Posterior cingulate gyrus (tissue), 11 donors: ENCODE measurements at regions not wholly inside any gene's neighbourhood (a gene's known extent, or its start where the extent isn't known, plus 50 kb on each side); places are given as distances from the start of the nearest gene placed in this dataset.

Experiments used
- DNase-seq, 10 donors: peaks; one replicate each; pipeline versions ENCODE4 v3.0.0 to v3.0.0-alpha.2; 2020 to 2021; ENCODE audit warnings: mixed read lengths in 3 of 10
- intact Hi-C: fragments of 100-400 bp; cut with DNase I; formaldehyde crosslinking; loops from one replicate; pipeline ENCODE4 v1.15.1; 2023

DNA sequence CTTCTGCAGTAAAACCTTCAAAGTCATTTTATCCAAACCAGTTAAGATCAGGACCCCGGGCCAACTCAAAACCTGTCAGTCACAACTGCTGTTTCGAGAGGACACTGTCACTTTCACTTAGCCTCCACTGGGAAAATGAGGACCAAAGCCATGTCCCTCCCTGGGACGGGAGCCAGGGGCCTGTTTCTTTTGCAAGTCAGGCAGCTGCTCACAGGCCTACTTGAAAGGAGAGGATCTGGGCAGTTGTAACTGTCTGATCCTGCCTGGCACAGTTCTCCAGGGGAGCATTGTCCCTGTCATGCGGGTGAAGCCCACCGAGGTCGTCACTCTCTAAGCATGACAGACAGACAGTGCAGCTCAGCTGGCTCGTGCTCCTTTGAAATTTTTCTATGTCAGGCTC, 276.2 kb downstream of the NPIPA8 start:
- intact Hi-C loops = no loop called here
- peak in 1 of 10 donors; percentile 6 for DNase-seq

DNA sequence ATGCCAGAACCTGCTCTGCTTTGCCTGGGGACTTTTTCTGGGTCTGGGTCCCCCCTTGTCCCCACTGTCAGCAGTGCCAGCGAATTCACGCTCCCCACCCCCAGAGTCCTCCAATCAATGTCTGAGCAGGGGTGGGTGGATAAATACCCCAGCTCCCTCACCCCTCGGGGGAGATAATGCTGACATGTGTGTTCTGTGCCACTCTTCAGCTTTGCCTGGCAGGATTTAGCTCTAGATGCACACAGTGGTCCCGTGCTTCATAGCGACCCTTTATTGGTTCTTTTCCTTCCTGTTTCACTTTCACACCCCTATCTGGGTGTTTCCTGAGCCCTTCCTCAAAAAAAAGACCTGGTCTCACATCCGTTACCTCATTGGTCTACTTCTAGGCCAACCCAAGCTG, 277.0 kb downstream of the NPIPA8 start:
- intact Hi-C loops = no loop called here
- DNase-seq = peak in 1 of 10 donors; percentile 24

DNA sequence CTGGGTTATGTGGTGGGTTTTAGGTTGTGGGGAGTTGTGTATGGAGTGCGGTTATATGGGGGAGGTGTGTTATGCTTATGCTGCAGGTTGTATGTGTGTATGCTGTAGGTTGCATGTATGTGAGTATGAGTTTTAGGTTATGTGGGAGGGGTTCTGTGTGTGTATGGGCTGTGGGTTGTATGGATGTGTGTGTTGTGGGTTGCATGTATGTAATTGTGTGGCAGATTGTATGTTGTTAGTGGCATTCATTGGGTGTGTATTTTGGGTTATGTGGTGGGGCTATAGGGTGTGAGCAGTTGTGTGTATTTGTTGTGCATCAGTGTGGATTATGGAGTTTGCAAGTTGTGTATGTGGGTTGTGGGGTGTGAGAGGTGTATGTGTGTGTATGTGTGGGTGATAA, 277.4 kb downstream of the NPIPA8 start:
- no peak for DNase-seq
- intact Hi-C loops = no loop called here

DNA sequence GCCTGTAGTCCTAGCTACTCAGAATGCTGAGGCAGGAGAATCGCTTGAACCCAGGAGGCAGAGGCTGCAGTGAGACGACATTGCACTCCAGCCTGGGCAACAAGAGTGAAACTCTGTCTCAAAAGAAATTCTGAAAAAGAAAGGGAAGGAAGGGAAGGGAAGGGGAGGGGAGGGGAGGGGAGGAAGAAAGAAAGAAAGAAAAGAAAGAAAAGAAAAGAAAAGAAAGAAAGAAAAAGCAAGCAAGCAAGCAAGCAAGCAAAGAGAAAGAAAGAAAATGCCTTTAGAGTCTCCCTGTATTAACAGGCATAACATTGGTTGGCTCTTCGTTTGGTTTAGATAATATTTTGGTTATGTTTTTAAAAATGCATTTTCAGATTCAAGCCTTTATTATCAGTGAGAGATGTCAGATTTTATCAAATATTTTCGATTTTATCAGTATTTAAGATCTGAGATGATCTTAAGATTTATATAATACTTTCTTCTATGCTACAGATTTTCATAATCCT, 281.1 kb downstream of the NPIPA8 start:
- intact Hi-C loops = no loop called here

DNA sequence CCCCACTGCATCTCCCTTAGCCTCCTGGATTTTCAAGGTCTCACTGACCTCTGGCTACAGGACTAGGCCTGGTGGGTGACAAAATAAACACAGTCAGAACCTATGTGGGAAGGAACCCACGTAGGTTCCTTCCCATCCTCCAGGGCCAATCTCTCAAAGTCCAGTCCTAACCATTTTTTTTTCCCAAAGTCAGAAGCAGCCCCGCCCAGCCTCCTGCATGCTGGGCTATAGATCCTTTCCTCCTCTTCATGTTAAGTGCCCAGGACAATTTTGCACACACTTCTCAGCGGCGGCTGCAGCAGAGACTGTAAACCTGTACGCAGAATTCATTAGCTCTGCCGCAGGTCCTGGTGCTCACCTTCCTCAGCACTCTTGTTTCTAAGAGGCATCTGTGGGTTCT, 285.8 kb downstream of the NPIPA8 start:
- intact Hi-C loops = no loop called here

More for the DNA sequence above, 281.1 kb downstream of the NPIPA8 start:
- DNase-seq = no peak

DNA sequence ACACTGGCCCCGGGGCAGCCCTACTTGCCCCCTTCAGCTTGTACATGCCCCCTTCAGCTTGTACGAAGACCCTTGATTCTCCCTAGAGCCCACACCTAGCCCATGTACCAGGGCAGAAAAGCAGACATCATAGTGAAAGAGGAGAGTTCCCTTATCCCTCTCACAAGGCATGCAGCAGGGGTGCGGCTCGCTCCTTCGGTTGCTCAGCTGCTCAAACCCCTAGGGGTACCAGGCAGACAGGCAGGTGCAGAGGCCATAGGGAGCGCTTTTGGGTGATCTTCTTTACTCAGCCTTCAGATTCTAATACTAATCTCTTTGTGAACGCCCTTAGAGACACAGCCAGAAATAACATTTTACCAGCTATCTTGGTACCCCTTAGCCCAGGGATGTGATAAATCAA, 286.3 kb downstream of the NPIPA8 start:
- peak in 1 of 10 donors; percentile 67 for DNase-seq
- intact Hi-C loops = no loop called here

More for the DNA sequence above, 285.8 kb downstream of the NPIPA8 start:
- no peak for DNase-seq

DNA sequence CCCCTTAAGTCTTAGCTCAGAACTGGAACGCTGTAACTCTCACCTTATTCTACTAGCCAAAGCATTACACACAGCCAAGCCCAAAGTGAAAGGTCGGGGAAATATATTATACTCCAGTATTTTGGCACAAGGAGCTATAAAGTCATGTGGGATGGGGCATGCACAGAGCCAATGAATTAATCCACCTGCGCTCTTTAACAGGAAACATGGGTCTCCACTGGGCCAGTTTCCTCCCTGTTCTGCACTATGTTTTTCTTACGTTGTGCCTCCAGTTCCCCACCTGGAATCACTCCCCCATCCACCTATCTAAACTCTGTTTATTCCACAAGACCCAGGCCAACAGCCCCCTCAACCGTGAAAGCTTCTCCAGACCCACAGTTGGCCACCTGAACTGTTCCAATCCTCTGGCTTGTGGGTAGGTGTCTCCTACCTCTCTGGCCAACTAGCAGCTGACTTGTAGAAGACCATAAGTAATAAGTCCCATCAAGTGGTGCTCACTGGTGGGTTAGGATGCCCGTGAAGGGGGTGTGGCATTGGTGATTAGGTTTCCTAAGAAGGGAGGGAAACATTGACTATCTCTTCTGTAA, 286.9 kb downstream of the NPIPA8 start:
- DNase-seq = no peak
- intact Hi-C loops = no loop called here

DNA sequence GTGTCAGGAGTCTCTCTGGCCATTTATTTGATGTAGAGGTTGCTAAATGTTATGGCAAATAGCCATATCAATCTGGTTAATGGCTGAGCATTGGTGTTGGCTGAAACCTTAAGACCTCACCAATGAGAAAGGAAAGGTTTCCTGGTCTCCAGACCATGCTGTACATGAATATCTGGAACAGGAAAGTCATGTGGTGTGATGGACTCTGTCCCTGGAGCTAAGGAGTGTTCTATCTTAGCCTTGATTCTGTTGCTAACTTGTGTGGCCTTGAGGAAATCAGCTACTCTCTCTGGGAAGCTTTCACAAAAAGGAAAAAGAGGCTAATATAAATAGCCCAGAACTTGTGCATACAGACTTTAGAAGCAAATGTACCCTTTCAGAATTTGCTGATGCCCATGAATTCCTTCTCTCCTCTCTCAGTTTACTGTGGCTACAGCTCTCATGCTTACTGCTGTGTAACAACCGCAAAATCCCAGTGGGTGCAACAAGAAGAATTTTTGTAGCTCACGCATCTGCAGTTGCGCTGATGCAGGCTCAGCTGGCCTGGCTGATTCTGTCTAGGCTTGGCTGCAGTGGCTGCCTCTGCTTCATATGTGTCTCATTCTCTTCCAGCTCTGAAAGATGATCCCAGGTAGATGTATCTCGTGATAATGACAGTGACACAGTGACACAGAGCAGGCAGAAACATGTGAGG, 287.5 kb downstream of the NPIPA8 start:
- DNase-seq = peak in 1 of 10 donors; percentile 9
- intact Hi-C loops = no loop called here

DNA sequence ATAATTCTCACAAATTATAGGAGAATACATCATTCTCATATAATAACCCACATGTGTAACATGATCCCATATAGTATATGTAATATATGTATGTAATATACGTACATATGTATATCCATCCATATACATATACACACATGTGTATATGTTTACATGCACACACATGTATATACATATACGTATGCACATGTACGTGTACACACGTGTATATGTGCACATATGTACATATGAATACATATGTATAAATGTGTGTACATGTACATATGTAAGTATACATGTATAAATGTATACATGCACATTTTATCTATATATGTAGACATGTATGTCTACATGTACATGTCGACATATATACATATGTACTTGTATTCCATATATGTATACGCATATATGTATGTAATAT, 288.8 kb downstream of the NPIPA8 start:
- intact Hi-C loops = no loop called here
- DNase-seq = no peak

DNA sequence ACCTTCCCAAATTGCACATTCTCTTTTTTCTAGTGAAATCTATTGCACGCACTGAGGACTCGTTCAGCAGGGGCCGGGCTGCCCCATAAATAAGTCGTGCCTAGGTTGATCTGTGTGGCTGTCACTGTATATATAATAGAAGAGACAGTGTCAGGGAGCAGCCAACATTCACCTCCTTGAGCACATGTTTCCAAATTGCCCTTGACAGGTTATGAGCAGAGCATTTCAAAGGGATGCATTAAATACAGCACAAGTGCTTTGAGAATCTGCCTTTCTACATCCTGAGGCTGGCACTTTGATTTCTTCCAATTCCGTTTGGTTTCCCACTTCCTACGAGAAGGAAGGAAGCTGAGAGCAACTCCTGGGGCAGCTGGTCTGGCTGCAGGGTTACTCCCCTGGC, 291.2 kb downstream of the NPIPA8 start:
- intact Hi-C loops = no loop called here
- DNase-seq = no peak

DNA sequence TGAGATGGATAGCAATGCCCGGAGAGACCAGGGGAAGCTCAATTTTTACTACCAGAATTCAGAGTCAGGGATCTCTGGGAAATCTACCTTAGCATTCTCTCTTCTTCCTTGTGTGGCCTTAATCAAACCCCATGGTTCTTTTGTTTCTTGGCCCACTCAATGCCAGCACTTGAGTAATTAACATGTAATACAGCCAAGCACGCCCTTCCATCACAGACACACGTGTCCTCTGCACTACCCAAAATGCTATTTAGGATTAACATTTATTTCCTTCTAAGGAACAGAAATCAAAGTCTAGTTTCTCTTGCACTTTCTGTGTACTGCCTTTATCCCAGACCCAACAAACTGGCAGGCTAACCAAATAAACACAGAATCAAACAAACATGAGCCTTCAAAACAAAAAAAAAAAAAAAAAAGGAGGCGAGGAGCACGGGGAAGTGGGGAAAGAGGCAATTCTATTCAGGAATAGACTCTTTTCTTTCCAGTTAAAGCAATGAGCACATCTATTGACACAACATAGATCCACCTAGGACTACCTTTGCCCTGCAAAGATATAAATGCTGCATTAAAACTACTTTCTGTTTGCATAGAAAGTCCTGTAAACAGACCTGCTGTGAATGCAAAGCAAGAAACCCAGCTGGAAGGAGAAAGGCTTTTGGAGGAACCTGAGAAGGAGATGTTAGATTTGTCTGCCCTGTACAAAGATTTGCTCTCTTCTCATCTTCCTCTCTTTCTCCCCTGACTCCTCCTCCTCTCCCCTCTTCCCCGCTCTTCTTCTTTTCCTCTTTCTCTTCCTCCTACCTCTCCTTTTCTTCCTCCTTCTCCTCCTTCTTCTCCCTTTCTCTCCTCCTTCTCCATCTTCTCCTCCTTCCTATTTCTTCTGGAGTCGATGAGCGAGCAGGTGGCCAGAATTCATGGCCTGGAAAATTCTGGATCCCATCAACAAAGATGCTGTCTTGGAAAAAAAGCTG, 294.4 kb downstream of the NPIPA8 start:
- DNase-seq = no peak
- intact Hi-C loops = no loop called here

DNA sequence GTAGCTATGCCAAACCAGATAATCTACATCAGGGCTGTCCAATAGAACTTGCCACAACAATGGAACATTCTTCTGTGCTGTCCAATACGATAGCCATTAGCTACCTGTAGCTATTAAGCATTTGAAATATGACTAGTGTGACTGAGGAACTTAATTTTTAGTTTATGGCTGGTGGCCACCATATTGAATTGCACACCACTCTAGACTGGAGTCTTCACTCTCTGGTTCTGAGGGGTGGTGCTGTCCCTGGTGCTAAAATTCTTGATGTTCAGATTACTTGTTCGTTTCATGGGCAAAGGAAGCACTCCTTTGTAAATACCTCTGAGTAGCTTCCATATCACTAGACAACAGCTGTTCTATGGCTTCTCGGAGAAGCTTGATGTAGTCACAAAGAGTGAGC, 296.6 kb downstream of the NPIPA8 start:
- DNase-seq = no peak
- intact Hi-C loops = no loop called here

DNA sequence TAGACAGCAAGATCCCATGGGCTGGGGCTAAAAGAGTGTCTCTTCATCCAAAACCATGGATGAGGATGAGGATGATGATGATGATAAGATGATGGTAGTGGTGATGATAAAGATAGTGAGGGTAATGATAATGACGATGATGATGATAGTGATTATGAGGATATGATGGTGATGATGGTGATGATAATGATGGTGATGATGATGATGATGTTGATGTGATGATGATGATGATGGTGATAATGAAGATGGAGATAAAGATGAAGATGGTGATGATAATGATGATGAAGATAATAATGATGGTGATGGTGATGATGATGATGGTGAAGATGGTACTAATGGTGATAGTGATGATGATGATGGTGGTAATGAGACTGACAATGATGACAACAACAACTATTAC, 299.5 kb downstream of the NPIPA8 start:
- DNase-seq = no peak
- intact Hi-C loops = no loop called here

DNA sequence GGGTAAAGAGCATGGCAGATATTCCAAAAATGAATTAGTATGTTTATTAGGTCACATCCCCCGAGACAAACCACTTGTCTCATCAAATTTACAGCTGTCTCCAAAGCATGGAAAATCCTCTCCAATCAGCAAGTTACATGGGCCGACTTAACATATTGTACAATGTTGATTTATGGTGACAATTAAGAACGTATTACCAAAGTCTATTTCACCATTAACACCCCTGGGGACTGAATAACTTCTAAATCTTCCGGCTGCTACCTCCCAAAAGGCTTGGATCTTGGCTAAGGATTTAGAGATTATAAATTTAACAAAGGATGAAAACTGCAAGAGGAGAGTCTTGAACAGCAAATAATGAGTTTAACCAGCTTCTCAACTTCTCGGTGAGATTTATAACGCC, 311.9 kb downstream of the NPIPA8 start:
- intact Hi-C loops = no loop called here
- DNase-seq = no peak

DNA sequence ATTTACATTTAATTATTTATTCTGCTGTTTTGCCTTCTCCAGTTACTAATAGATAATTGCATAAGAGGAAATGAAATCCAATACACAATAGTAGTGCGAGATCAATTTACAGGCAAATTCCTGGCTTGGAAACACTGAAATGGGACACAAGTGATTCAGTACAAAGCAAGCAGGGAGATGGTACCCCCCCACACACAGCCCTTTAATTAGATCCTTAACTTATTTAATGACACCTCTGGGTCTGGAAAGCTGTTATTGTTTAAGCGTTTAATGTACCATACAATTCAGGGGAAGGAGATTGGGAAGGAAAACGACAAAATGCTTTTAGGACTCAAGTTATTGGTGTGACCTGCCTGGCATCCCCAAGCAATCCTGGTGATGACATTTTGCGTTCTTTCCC, 318.2 kb downstream of the NPIPA8 start:
- intact Hi-C loops = no loop called here
- DNase-seq = no peak

DNA sequence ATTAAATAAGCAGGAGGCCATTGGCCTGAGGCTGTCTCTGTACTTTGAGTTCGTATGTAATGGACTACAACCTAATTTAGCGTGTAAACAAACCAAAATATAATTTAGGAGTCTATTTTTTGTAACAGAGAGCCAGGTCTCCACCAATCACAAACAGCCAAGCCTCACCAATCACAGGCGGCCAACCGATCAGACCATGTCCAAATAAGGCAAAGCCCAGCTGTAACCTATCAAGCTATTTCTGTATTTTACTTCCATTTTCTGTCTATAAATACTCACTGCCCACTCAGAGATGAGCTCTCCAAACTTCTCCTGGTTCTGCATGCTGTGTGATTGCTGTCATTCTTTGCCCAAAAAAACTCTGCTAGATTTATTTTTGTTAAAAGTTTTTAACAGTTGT, 322.7 kb downstream of the NPIPA8 start:
- DNase-seq = no peak
- intact Hi-C loops = no loop called here

DNA sequence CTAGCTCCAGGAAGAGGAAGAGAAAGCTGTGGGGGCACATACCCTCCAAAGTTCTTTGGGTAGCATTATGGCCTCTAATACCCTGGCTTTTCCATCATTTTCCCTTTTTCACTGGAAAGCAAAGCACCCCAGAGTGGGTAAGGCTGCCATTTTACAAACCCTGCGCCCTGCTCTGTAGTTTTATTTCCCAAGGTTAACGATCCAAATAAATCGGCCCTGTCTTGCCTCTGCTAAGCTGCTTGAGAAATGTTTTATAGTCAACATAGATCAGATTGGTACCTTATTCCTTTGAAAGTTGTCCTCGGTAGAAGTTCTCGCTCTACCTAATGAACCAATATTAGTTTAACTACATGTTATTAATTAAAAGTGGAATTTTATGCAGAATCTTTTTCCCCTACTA, 328.2 kb downstream of the NPIPA8 start:
- no peak for DNase-seq
- intact Hi-C loops = no loop called here

DNA sequence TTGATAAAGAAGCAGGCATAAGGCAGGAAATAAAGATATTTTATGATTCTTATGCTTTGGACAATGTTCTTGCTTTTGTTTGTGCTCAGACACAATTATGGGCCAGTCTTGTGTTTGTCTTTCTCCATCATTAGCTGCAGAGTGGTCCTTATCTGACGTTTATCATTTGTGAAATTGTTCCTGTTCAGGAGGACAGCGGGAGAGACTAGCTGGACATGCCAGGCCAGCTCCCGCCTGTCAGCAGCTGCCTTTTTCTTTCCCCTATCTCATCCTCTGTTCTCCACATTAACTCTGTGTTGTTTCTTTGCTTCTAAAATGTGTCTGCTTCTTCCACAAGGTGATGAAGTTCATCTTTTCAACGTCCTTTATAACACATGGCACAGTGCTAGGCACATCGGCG, 333.5 kb downstream of the NPIPA8 start:
- intact Hi-C loops = no loop called here

DNA sequence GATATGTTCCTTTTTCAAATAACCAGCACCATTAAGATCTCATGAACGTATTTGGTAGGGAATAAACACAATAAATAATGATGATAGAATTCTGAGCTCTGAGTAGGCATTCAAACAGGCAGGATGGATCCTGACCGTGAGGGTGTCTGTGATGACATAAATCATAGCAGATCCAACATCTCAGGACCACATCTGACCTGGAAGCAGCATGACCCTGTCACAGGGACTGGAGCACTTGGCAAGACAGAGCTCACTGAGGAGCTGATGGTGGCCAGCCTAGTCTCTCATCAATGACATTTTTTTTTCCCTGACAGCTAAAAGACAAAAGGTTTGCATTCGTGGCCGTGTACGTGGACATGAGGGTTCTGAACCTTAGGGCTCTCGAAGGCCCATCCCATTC, 337.5 kb downstream of the NPIPA8 start:
- intact Hi-C loops = no loop called here

More for the DNA sequence above, 333.5 kb downstream of the NPIPA8 start:
- DNase-seq = no peak

DNA sequence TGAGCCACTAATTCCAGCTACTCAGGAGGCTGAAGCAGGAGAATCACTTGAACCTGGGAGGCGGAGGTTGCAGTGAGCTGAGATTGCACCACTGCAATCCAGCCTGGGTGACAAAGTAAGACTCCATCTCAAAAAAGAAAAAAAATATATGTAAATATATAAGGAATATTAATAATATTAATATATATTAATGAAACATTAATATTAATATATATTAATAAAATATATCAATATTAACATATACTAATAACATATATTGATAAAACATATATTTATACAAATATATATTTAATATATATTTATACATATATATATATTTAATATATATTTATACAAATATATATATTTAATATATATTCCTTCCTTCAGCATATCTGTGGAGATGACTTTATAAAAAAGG, 338.0 kb downstream of the NPIPA8 start:
- DNase-seq = no peak
- intact Hi-C loops = no loop called here

More for the DNA sequence above, 337.5 kb downstream of the NPIPA8 start:
- DNase-seq = no peak

DNA sequence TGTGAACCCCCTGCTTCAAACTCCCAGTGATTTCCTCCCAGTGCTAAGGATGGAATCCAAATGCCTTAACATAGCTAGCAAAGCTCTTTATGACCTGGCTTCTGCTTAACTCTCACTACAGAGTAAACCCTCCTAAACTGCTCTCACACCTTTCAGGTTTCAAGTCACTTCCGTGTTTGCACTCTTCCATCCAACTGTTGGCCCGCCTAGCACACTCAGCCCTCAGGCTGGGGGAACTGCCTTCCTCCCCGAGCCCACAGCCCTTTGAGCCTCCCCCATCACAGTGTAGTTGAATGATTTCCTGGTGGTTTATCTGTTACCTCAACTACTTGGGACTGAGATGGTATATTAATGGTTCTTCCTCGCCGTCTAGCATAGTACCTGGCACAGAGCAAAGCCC, 342.5 kb downstream of the NPIPA8 start:
- intact Hi-C loops = no loop called here

More for the DNA sequence above, 342.5 kb downstream of the NPIPA8 start:
- DNase-seq = no peak
